ENCODE measurements at regions not wholly inside any gene's neighbourhood (a gene's known extent, or its start where the extent isn't known, plus 50 kb on each side); places are given as distances from the start of the nearest gene placed in this dataset.

- no peak for TF ChIP-seq CTCF (IDR thresholded peaks at IDR 0.05; ENCODE audit: borderline replicate concordance, extremely low read depth, low read length, poor library complexity, severe bottlenecking)
- TF ChIP-seq EZH2 (IDR thresholded peaks at IDR 0.05; ENCODE audit: borderline replicate concordance, low read depth, low read length, severe bottlenecking): no peak
Measured at GRCh38 chr11:70843906-70844305, 408.5 kb downstream of the SHANK2 start.
